Upper lobe of left lung (tissue), 4 donors: ENCODE measurements at regions not wholly inside any gene's neighbourhood (a gene's known extent, or its start where the extent isn't known, plus 50 kb on each side); places are given as distances from the start of the nearest gene placed in this dataset.

Experiments used
- EP300 ChIP-seq, 4 donors: sonication (generic); formaldehyde crosslinking; IDR thresholded peaks; one replicate each; pipeline ENCODE4 v1.5.1; 2017; ENCODE audit warnings: antibody characterized with exemption in 4 of 4, control low read depth in 2 of 4
- POLR2A ChIP-seq, 4 donors: fragments of 450-650 bp; IDR thresholded peaks; one replicate each; pipeline ENCODE4 v1.5.1; 2016 to 2017; ENCODE audit warnings: antibody characterized with exemption in 4 of 4, mild to moderate bottlenecking in 2 of 4
- TF ChIP-seq, protein P1 (sequence below), 6 experiments: fragments of 450-650 bp in 4 of 6; fragments of 200-600 bp in 2 of 6; sonication (generic) in 2 of 6; IDR thresholded peaks; one replicate each; pipeline ENCODE4 v1.5.1; 2016 to 2019; ENCODE audit warnings: antibody characterized with exemption in 6 of 6

DNA sequence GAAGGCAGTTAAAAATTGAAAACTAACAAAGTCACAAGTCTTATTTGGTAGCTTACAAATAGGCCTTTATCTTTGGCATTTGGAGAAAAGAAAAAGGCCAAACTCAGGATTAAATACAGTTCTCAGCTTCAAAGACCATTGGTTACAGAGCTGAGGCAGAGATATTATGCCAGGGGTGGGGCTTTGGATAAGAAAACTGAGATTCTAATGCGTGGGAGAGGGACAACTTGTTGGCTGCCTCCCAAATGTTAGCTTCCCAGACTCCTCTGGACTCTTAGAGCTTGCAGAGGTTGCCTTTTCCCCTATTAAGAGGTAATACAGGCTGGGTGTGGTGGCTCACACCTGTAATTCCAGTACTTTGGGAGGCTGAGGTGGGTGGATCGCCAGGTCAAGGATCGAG is 231.8 kb downstream of the SQOR start:
- TF ChIP-seq, protein P1, sequence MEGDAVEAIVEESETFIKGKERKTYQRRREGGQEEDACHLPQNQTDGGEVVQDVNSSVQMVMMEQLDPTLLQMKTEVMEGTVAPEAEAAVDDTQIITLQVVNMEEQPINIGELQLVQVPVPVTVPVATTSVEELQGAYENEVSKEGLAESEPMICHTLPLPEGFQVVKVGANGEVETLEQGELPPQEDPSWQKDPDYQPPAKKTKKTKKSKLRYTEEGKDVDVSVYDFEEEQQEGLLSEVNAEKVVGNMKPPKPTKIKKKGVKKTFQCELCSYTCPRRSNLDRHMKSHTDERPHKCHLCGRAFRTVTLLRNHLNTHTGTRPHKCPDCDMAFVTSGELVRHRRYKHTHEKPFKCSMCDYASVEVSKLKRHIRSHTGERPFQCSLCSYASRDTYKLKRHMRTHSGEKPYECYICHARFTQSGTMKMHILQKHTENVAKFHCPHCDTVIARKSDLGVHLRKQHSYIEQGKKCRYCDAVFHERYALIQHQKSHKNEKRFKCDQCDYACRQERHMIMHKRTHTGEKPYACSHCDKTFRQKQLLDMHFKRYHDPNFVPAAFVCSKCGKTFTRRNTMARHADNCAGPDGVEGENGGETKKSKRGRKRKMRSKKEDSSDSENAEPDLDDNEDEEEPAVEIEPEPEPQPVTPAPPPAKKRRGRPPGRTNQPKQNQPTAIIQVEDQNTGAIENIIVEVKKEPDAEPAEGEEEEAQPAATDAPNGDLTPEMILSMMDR (IDR thresholded peaks at IDR 0.05), result no peak
- TF ChIP-seq POLR2A (IDR thresholded peaks at IDR 0.05), result no peak
- no peak for TF ChIP-seq EP300 (IDR thresholded peaks at IDR 0.05)
